Calu3 (cell line): ENCODE measurements at regions not wholly inside any gene's neighbourhood (a gene's known extent, or its start where the extent isn't known, plus 50 kb on each side); places are given as distances from the start of the nearest gene placed in this dataset.

Experiments used
- BruUV-seq: library from RNA; stranded (reverse); fragments of 400-500 nt; replicated peaks from 2 replicates; lab custom pipeline; 2021; lab: Mats Ljungman, UMichigan
- CTCF ChIA-PET: fragments of 300-600 bp; sonication (Branson Sonifier 250); formaldehyde crosslinking; loops from one replicate; lab custom pipeline; 2022; ENCODE audit warnings: antibody characterized with exemption; lab: Charles Lee
- DNase-seq: peaks from one replicate; pipeline ENCODE4 v3.0.0; 2022
- H3K27ac Mint-ChIP-seq: one replicate; pipeline ENCODE4 v1.8.0; 2022; ENCODE audit warnings: mixed read lengths; ENCODE audit not compliant: unreplicated experiment
- H3K27me3 Mint-ChIP-seq: one replicate; pipeline ENCODE4 v1.8.0; 2022; ENCODE audit warnings: mixed read lengths; ENCODE audit not compliant: unreplicated experiment
- H3K36me3 Mint-ChIP-seq: one replicate; pipeline ENCODE4 v1.8.0; 2022; ENCODE audit warnings: mild to moderate bottlenecking, moderate library complexity, mixed read lengths; ENCODE audit not compliant: insufficient read depth, unreplicated experiment
- H3K4me1 Mint-ChIP-seq: one replicate; pipeline ENCODE4 v1.8.0; 2022; ENCODE audit warnings: mild to moderate bottlenecking, low read depth, mixed read lengths; ENCODE audit not compliant: unreplicated experiment
- H3K4me3 Mint-ChIP-seq: one replicate; pipeline ENCODE4 v1.8.0; 2022; ENCODE audit warnings: mild to moderate bottlenecking, low read depth, moderate library complexity, mixed read lengths; ENCODE audit not compliant: unreplicated experiment
- H3K9me3 Mint-ChIP-seq: one replicate; pipeline ENCODE4 v1.8.0; 2022; ENCODE audit warnings: low read depth, mixed read lengths; ENCODE audit not compliant: unreplicated experiment
- CTCF ChIP-seq: fragments of 200-600 bp; IDR thresholded peaks from one replicate; pipeline ENCODE4 v1.8.0; 2022; ENCODE audit warnings: antibody characterized with exemption; ENCODE audit not compliant: unreplicated experiment
- intact Hi-C: fragments of 100-400 bp; cut with micrococcal nuclease; formaldehyde crosslinking; loops from one replicate; pipeline ENCODE4 v1.10.0; 2022; ENCODE audit not compliant: unreplicated experiment

GRCh38 chr11:127766734-127767133 lies 766.2 kb upstream of the KIRREL3 start:
- no peak overlapping the region for H3K4me3 Mint-ChIP-seq
- peaks cover 4% of the 10 kb centered on the region for H3K9me3 Mint-ChIP-seq
- no peak overlapping the region for H3K27ac Mint-ChIP-seq
- no peaks in the 10 kb centered on the region for H3K4me1 Mint-ChIP-seq
- CTCF ChIA-PET: no interaction called here
- H3K36me3 Mint-ChIP-seq: no peaks in the 10 kb centered on the region
- DNase-seq: no peak
- H3K27me3 Mint-ChIP-seq: no peaks in the 10 kb centered on the region
- no TSS peak for BruUV-seq
- intact Hi-C loops: no loop called here
- no peak for TF ChIP-seq CTCF

GRCh38 chr11:127738771-127739286 lies 738.3 kb upstream of the KIRREL3 start:
- intact Hi-C loops: no loop called here
- H3K36me3 Mint-ChIP-seq: no peaks in the 10 kb centered on the region
- TF ChIP-seq CTCF: no peak
- H3K9me3 Mint-ChIP-seq: peaks cover 2% of the 10 kb centered on the region
- no peak overlapping the region for H3K4me3 Mint-ChIP-seq
- CTCF ChIA-PET: no interaction called here
- no peaks in the 10 kb centered on the region for H3K4me1 Mint-ChIP-seq
- DNase-seq: no peak
- BruUV-seq: no TSS peak
- H3K27ac Mint-ChIP-seq: no peak overlapping the region
- no peaks in the 10 kb centered on the region for H3K27me3 Mint-ChIP-seq

GRCh38 chr11:127737499-127737898 lies 736.9 kb upstream of the KIRREL3 start:
- Mint-ChIP-seq H3K27ac (no peak overlapping the region), H3K36me3 (no peaks in the 10 kb centered on the region)
- CTCF ChIA-PET: no interaction called here

GRCh38 chr11:127733552-127733951 lies 733.0 kb upstream of the KIRREL3 start:
- BruUV-seq: no TSS peak
- no peak for DNase-seq
- no peaks in the 10 kb centered on the region for H3K36me3 Mint-ChIP-seq
- CTCF ChIA-PET: no interaction called here
- TF ChIP-seq CTCF: no peak
- H3K27me3 Mint-ChIP-seq: no peaks in the 10 kb centered on the region
- H3K4me1 Mint-ChIP-seq: no peaks in the 10 kb centered on the region
- H3K9me3 Mint-ChIP-seq: peaks cover 2% of the 10 kb centered on the region
- no peak overlapping the region for H3K27ac Mint-ChIP-seq
- H3K4me3 Mint-ChIP-seq: no peak overlapping the region
- intact Hi-C loops: no loop called here

More at GRCh38 chr11:127737499-127737898, 736.9 kb upstream of the KIRREL3 start:
- intact Hi-C loops: no loop called here
- no TSS peak for BruUV-seq
- TF ChIP-seq CTCF: no peak
- Mint-ChIP-seq H3K4me3 (no peak overlapping the region), H3K9me3 (peaks cover 2% of the 10 kb centered on the region), H3K4me1 (no peaks in the 10 kb centered on the region), H3K27me3 (no peaks in the 10 kb centered on the region)
- no peak for DNase-seq
